Endodermal cell (in vitro differentiated cells): ENCODE measurements at regions not wholly inside any gene's neighbourhood (a gene's known extent, or its start where the extent isn't known, plus 50 kb on each side); places are given as distances from the start of the nearest gene placed in this dataset.
"Not testable (repeated sequence)": the region's sequence is repeated elsewhere in the genome, so short reads cannot be mapped to it uniquely, and the experiment has no call there.

Experiments used
- DNase-seq: peaks from one replicate; pipeline ENCODE4 v3.0.0-alpha.2; 2017
- H3K27ac ChIP-seq: 2 replicates; pipeline ENCODE4 v1.5.1; 2013; ENCODE audit warnings: mild to moderate bottlenecking, low read depth, low read length, moderate library complexity
- H3K27me3 ChIP-seq: 2 replicates; pipeline ENCODE4 v1.6.1; 2013; ENCODE audit warnings: mild to moderate bottlenecking, low read length, moderate library complexity; ENCODE audit not compliant: insufficient read depth, control insufficient read depth, poor library complexity, severe bottlenecking
- H3K36me3 ChIP-seq: 2 replicates; pipeline ENCODE4 v1.7.0; 2013; ENCODE audit warnings: mild to moderate bottlenecking, low read length, moderate library complexity; ENCODE audit not compliant: control insufficient read depth, insufficient read depth
- H3K4me1 ChIP-seq: one replicate; pipeline ENCODE4 v1.7.0; 2013; ENCODE audit warnings: low read length; ENCODE audit not compliant: control insufficient read depth, insufficient read depth
- H3K4me3 ChIP-seq: 2 replicates; pipeline ENCODE4 v1.5.1; 2013; ENCODE audit warnings: mild to moderate bottlenecking, low read length, moderate library complexity
- H3K9ac ChIP-seq: 2 replicates; pipeline ENCODE4 v1.6.1; 2013; ENCODE audit warnings: mild to moderate bottlenecking, low read length, moderate library complexity; ENCODE audit not compliant: poor library complexity, severe bottlenecking; ENCODE audit errors: extremely low read depth
- H3K9me3 ChIP-seq: 2 replicates; pipeline ENCODE4 v1.6.1; 2013; ENCODE audit warnings: mild to moderate bottlenecking, low read length, moderate library complexity; ENCODE audit not compliant: control insufficient read depth
- H3K27ac Mint-ChIP-seq: 2 replicates; pipeline ENCODE4 v1.8.0; 2020; ENCODE audit warnings: mixed read lengths
- H3K27me3 Mint-ChIP-seq: 2 replicates; pipeline ENCODE4 v1.8.0; 2021; ENCODE audit warnings: mild to moderate bottlenecking, mixed read lengths; ENCODE audit not compliant: insufficient read depth
- H3K36me3 Mint-ChIP-seq: 2 replicates; pipeline ENCODE4 v1.8.0; 2020; ENCODE audit warnings: low read depth, mixed read lengths
- H3K4me1 Mint-ChIP-seq: 2 replicates; pipeline ENCODE4 v1.8.0; 2020; ENCODE audit warnings: mixed read lengths
- H3K4me3 Mint-ChIP-seq: 2 replicates; pipeline ENCODE4 v1.8.0; 2020; ENCODE audit warnings: mild to moderate bottlenecking, moderate library complexity, mixed read lengths
- H3K9me3 Mint-ChIP-seq: 2 replicates; pipeline ENCODE4 v1.8.0; 2020; ENCODE audit warnings: mild to moderate bottlenecking, mixed read lengths
- WGBS, 2 experiments: methylation state at CpG; one replicate each; pipeline versions ENCODE4 v1.1.5 to v1.1.7; 2013; ENCODE audit warnings: missing lambda C conversion rate in 2 of 2, mixed read lengths in 1 of 2; ENCODE audit not compliant: insufficient coverage in 1 of 2, insufficient read length in 1 of 2; 5-methylcytosine and 5-hydroxymethylcytosine counted together
- TF ChIP-seq, protein P1 (sequence below): fragments of 200-600 bp; sonication (generic); conservative IDR thresholded peaks from 2 replicates; pipeline ENCODE4 v1.5.0; 2021; ENCODE audit warnings: antibody characterized with exemption, mild to moderate bottlenecking

GRCh38 chr11:121358760-121359159 lies 66.2 kb downstream of the SC5D start:
- H3K27ac Mint-ChIP-seq: no peak overlapping the region
- H3K36me3 Mint-ChIP-seq: no peaks in the 10 kb centered on the region
- H3K27ac ChIP-seq: no peak overlapping the region
- no peaks in the 10 kb centered on the region for H3K4me1 ChIP-seq
- no peak for DNase-seq
- TF ChIP-seq, protein P1, sequence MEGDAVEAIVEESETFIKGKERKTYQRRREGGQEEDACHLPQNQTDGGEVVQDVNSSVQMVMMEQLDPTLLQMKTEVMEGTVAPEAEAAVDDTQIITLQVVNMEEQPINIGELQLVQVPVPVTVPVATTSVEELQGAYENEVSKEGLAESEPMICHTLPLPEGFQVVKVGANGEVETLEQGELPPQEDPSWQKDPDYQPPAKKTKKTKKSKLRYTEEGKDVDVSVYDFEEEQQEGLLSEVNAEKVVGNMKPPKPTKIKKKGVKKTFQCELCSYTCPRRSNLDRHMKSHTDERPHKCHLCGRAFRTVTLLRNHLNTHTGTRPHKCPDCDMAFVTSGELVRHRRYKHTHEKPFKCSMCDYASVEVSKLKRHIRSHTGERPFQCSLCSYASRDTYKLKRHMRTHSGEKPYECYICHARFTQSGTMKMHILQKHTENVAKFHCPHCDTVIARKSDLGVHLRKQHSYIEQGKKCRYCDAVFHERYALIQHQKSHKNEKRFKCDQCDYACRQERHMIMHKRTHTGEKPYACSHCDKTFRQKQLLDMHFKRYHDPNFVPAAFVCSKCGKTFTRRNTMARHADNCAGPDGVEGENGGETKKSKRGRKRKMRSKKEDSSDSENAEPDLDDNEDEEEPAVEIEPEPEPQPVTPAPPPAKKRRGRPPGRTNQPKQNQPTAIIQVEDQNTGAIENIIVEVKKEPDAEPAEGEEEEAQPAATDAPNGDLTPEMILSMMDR: no peak
- no peaks in the 10 kb centered on the region for H3K9me3 ChIP-seq
- H3K4me3 ChIP-seq: no peak overlapping the region
- H3K4me3 Mint-ChIP-seq: no peak overlapping the region
- 88 to 96% methylated on average over 1 of the region's 1 CpG for WGBS, 2 experiments
- no peaks in the 10 kb centered on the region for H3K27me3 ChIP-seq
- H3K4me1 Mint-ChIP-seq: peaks cover 2% of the 10 kb centered on the region
- H3K27me3 Mint-ChIP-seq: peaks cover 7% of the 10 kb centered on the region
- no peak overlapping the region for H3K9ac ChIP-seq
- H3K36me3 ChIP-seq: no peaks in the 10 kb centered on the region
- H3K9me3 Mint-ChIP-seq: no peaks in the 10 kb centered on the region

DNA sequence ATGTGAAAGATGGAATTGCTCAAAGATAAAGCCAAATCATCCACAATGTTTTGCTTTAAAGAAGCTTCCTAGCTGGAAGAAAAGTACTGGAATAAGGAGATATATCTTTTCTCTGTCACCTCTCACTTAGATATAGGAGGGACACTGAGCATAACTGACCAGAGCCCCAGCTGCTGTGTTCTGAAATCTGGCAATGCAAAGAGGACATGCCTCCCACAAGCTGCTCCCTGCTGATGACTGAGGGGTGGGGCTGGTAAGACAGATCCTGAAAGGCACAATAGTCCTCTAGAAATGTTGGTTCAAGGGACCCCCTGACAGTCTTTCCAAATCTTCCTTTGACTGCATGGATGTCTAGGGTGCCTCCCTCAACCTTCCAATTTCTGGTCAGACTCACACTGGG lies 67.0 kb downstream of the SC5D start:
- Histone ChIP-seq H3K27me3 (no peaks in the 10 kb centered on the region), H3K9me3 (no peaks in the 10 kb centered on the region), H3K27ac (no peak overlapping the region), H3K36me3 (no peaks in the 10 kb centered on the region), H3K9ac (no peak overlapping the region), H3K4me1 (no peaks in the 10 kb centered on the region), H3K4me3 (no peak overlapping the region)
- DNase-seq: no peak
- TF ChIP-seq, protein P1: no peak
- Mint-ChIP-seq H3K9me3 (no peaks in the 10 kb centered on the region), H3K4me1 (peaks cover 1% of the 10 kb centered on the region), H3K36me3 (no peaks in the 10 kb centered on the region), H3K4me3 (no peak overlapping the region), H3K27ac (no peak overlapping the region), H3K27me3 (peaks cover 7% of the 10 kb centered on the region)

GRCh38 chr11:121362955-121363354 lies 70.4 kb downstream of the SC5D start:
- H3K27ac Mint-ChIP-seq, H3K4me1 Mint-ChIP-seq, H3K27me3 Mint-ChIP-seq, H3K9me3 ChIP-seq, H3K27me3 ChIP-seq, H3K27ac ChIP-seq, H3K36me3 ChIP-seq, H3K9me3 Mint-ChIP-seq, H3K9ac ChIP-seq, H3K4me3 ChIP-seq, H3K4me3 Mint-ChIP-seq, H3K36me3 Mint-ChIP-seq, H3K4me1 ChIP-seq, DNase-seq: not testable (repeated sequence)
- 97 to 98% methylated on average over 36 to 41 of the region's 41 CpGs for WGBS, 2 experiments

GRCh38 chr11:121365304-121365703 lies 72.7 kb downstream of the SC5D start:
- Histone ChIP-seq H3K4me1 (no peaks in the 10 kb centered on the region), H3K27me3 (no peaks in the 10 kb centered on the region), H3K27ac (no peak overlapping the region), H3K4me3 (no peak overlapping the region), H3K36me3 (no peaks in the 10 kb centered on the region), H3K9me3 (no peaks in the 10 kb centered on the region), H3K9ac (no peak overlapping the region)
- no peaks in the 10 kb centered on the region for H3K9me3 Mint-ChIP-seq
- H3K36me3 Mint-ChIP-seq: no peaks in the 10 kb centered on the region
- DNase-seq: no peak
- H3K27ac Mint-ChIP-seq: no peak overlapping the region
- TF ChIP-seq, protein P1: no peak
- peaks cover 17% of the 10 kb centered on the region for H3K4me1 Mint-ChIP-seq
- 96 to 100% methylated on average over 1 to 4 of the region's 4 CpGs for WGBS, 2 experiments
- H3K4me3 Mint-ChIP-seq: no peak overlapping the region
- peaks cover 3% of the 10 kb centered on the region for H3K27me3 Mint-ChIP-seq
